GM23338 (cell line): ENCODE measurements at regions not wholly inside any gene's neighbourhood (a gene's known extent, or its start where the extent isn't known, plus 50 kb on each side); places are given as distances from the start of the nearest gene placed in this dataset.

ENCODE experiments used
- ATAC-seq: fragments of 200-7000 bp; cut with Tn5 transposase; 3 replicates; pipeline ENCODE4 v1.9.1; 2020
- DNase-seq: peaks from one replicate; pipeline ENCODE4 v3.0.0-alpha.2; 2015; ENCODE audit warnings: low spot score
- H2AFZ ChIP-seq: fragments of 200-600 bp; sonication (generic); 2 replicates; pipeline ENCODE4 v1.8.0; 2016; ENCODE audit warnings: antibody characterized with exemption, mild to moderate bottlenecking, moderate library complexity
- H3F3A ChIP-seq: fragments of 200-600 bp; sonication (generic); replicated peaks from 2 replicates; pipeline ENCODE4 v1.8.0; 2017; ENCODE audit warnings: antibody characterized with exemption, mixed run types, low read depth
- H3K27ac ChIP-seq: fragments of 200-600 bp; sonication (generic); 2 replicates; pipeline ENCODE4 v1.6.1; 2016; ENCODE audit warnings: low read depth
- H3K27me3 ChIP-seq: fragments of 200-600 bp; sonication (generic); 2 replicates; pipeline ENCODE4 v1.8.0; 2016; ENCODE audit warnings: mild to moderate bottlenecking, mixed run types, moderate library complexity; ENCODE audit not compliant: insufficient read depth
- H3K36me3 ChIP-seq: fragments of 200-600 bp; sonication (generic); 2 replicates; pipeline ENCODE4 v1.8.0; 2016; ENCODE audit warnings: mild to moderate bottlenecking; ENCODE audit not compliant: insufficient read depth
- H3K4me1 ChIP-seq: fragments of 200-600 bp; sonication (generic); 2 replicates; pipeline ENCODE4 v1.8.0; 2016; ENCODE audit warnings: mild to moderate bottlenecking, moderate library complexity; ENCODE audit not compliant: insufficient read depth
- H3K4me2 ChIP-seq: fragments of 200-600 bp; sonication (generic); 2 replicates; pipeline ENCODE4 v1.7.1; 2017; ENCODE audit warnings: mixed run types
- H3K4me3 ChIP-seq: fragments of 200-600 bp; sonication (generic); 2 replicates; pipeline ENCODE4 v1.6.1; 2016; ENCODE audit warnings: mixed run types
- H3K79me2 ChIP-seq: fragments of 200-600 bp; sonication (generic); replicated peaks from 2 replicates; pipeline ENCODE4 v1.8.0; 2017; ENCODE audit warnings: mild to moderate bottlenecking; ENCODE audit not compliant: insufficient read depth
- H3K9me2 ChIP-seq: fragments of 200-600 bp; sonication (generic); 2 replicates; pipeline ENCODE4 v1.8.0; 2017; ENCODE audit not compliant: insufficient read depth
- H4K20me1 ChIP-seq: fragments of 200-600 bp; sonication (generic); replicated peaks from 2 replicates; pipeline ENCODE4 v1.8.0; 2017; ENCODE audit warnings: mild to moderate bottlenecking; ENCODE audit not compliant: insufficient read depth
- H3K27ac Mint-ChIP-seq: 2 replicates; pipeline ENCODE4 v1.8.0; 2020; ENCODE audit warnings: inconsistent platforms, mild to moderate bottlenecking, moderate library complexity, mixed read lengths
- H3K27me3 Mint-ChIP-seq: 3 replicates; pipeline ENCODE4 v1.8.0; 2022; ENCODE audit warnings: low read depth, mild to moderate bottlenecking, moderate library complexity, mixed read lengths, inconsistent platforms; ENCODE audit not compliant: insufficient read depth, poor library complexity
- H3K36me3 Mint-ChIP-seq: 3 replicates; pipeline ENCODE4 v1.8.0; 2021; ENCODE audit warnings: low read depth, mild to moderate bottlenecking, inconsistent platforms, moderate library complexity, mixed read lengths
- H3K4me1 Mint-ChIP-seq: 3 replicates; pipeline ENCODE4 v1.8.0; 2020; ENCODE audit warnings: mild to moderate bottlenecking, inconsistent platforms, mixed read lengths
- H3K4me3 Mint-ChIP-seq: 3 replicates; pipeline ENCODE4 v1.8.0; 2021; ENCODE audit warnings: moderate library complexity, mild to moderate bottlenecking, inconsistent platforms, mixed read lengths
- H3K9me3 Mint-ChIP-seq: 3 replicates; pipeline ENCODE4 v1.8.0; 2020; ENCODE audit warnings: moderate library complexity, mild to moderate bottlenecking, inconsistent platforms, mixed read lengths
- CREB1 ChIP-seq: fragments of 250-450 bp; sonication (Bioruptor Pico); IDR thresholded peaks from 2 replicates; pipeline ENCODE4 v1.5.0; 2020; ENCODE audit warnings: low read depth, mild to moderate bottlenecking, moderate library complexity
- EZH2 ChIP-seq: fragments of 200-600 bp; sonication (generic); IDR thresholded peaks from one replicate; pipeline ENCODE4 v1.8.0; 2017; ENCODE audit warnings: antibody characterized with exemption, mild to moderate bottlenecking, low read depth; ENCODE audit not compliant: unreplicated experiment
- EZH2phosphoT487 ChIP-seq: fragments of 200-600 bp; sonication (generic); IDR thresholded peaks from one replicate; pipeline ENCODE4 v1.8.1; 2018; ENCODE audit warnings: antibody characterized with exemption; ENCODE audit not compliant: unreplicated experiment
- JUNB ChIP-seq: IDR thresholded peaks from one replicate; pipeline ENCODE4 v1.6.1; 2016; ENCODE audit warnings: antibody characterized with exemption; ENCODE audit not compliant: unreplicated experiment
- NANOG ChIP-seq: IDR thresholded peaks from 2 replicates; pipeline ENCODE4 v1.6.1; 2016; ENCODE audit warnings: antibody characterized with exemption, borderline replicate concordance
- POLR2AphosphoS5 ChIP-seq: IDR thresholded peaks from 2 replicates; pipeline ENCODE4 v1.6.1; 2016; ENCODE audit warnings: antibody characterized with exemption, low read depth
- STAT1 ChIP-seq: IDR thresholded peaks from one replicate; pipeline ENCODE4 v1.6.1; 2016; ENCODE audit warnings: antibody characterized with exemption; ENCODE audit not compliant: unreplicated experiment
- ZNF114 ChIP-seq: fragments of 250-450 bp; sonication (Bioruptor Pico); IDR thresholded peaks from 2 replicates; pipeline ENCODE4 v1.5.0; 2020; ENCODE audit warnings: mild to moderate bottlenecking, moderate library complexity
- ZNF331 ChIP-seq: fragments of 250-450 bp; sonication (Bioruptor Pico); IDR thresholded peaks from 2 replicates; pipeline ENCODE4 v1.5.0; 2020; ENCODE audit warnings: low read depth, mild to moderate bottlenecking, moderate library complexity
- TF ChIP-seq, protein P1 (sequence below): IDR thresholded peaks from one replicate; pipeline ENCODE4 v1.6.1; 2018; ENCODE audit warnings: antibody characterized with exemption; ENCODE audit not compliant: unreplicated experiment
- TF ChIP-seq, protein P2 (sequence below), 2 experiments: fragments of 200-600 bp in 1 of 2; sonication (generic) in 1 of 2; conservative IDR thresholded peaks; 2 replicates each; pipeline versions ENCODE4 v1.5.1 to v1.6.1; 2016 to 2017; ENCODE audit warnings: antibody characterized with exemption in 2 of 2, low read depth in 2 of 2, mild to moderate bottlenecking in 2 of 2, moderate library complexity in 1 of 2
- TF ChIP-seq, protein P3 (sequence below): IDR thresholded peaks from 2 replicates; pipeline ENCODE4 v1.6.1; 2016; ENCODE audit warnings: antibody characterized with exemption
- TF ChIP-seq, protein P4 (sequence below): fragments of 250-450 bp; sonication (Bioruptor Pico); IDR thresholded peaks from 2 replicates; pipeline ENCODE4 v1.5.0; 2020; ENCODE audit warnings: mild to moderate bottlenecking, moderate library complexity

DNA sequence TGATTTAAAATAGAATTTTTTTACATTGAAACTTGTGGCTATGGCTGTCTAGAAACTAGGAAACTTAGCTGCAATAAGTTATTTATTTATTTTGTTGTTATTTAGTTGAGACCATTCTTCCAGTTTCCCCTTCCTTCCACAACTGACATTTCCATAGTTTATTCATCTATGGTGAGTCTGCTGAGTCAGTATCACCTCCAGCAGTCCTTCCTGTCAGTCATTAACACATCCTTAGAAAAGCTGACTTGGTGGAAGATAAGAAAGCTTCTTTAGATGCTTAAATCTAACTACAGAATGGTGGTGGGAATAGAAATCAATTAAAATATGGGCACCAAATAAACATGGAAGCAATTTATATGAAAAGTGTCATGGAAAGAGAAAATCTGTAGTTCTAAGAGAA, 714.0 kb downstream of the RWDD3 start:
- no peaks in the 10 kb centered on the region for H3K27me3 ChIP-seq
- no peaks in the 10 kb centered on the region for H4K20me1 ChIP-seq
- peaks cover 15% of the 10 kb centered on the region for H3K4me1 Mint-ChIP-seq
- no peaks in the 10 kb centered on the region for H3K9me2 ChIP-seq
- peak overlapping the region; percentile 69; the same call in 1 of the 2 replicates for H3K27ac Mint-ChIP-seq
- H3K36me3 Mint-ChIP-seq, result no peaks in the 10 kb centered on the region
- no peaks in the 10 kb centered on the region for H3K36me3 ChIP-seq
- no peaks in the 10 kb centered on the region for H3K9me3 Mint-ChIP-seq
- no peaks in the 10 kb centered on the region for H3K27me3 Mint-ChIP-seq
- H3K27ac ChIP-seq, result no peak overlapping the region
- H3K4me1 ChIP-seq, result peaks cover 5% of the 10 kb centered on the region
- TF ChIP-seq NANOG (no peak), JUNB (no peak), EZH2 (no peak), STAT1 (no peak), POLR2AphosphoS5 (no peak), CREB1 (CRISPR knock-in tag) (no peak), ZNF331 (no peak), EZH2phosphoT487 (no peak), ZNF114 (no peak)
- TF ChIP-seq, protein P1, sequence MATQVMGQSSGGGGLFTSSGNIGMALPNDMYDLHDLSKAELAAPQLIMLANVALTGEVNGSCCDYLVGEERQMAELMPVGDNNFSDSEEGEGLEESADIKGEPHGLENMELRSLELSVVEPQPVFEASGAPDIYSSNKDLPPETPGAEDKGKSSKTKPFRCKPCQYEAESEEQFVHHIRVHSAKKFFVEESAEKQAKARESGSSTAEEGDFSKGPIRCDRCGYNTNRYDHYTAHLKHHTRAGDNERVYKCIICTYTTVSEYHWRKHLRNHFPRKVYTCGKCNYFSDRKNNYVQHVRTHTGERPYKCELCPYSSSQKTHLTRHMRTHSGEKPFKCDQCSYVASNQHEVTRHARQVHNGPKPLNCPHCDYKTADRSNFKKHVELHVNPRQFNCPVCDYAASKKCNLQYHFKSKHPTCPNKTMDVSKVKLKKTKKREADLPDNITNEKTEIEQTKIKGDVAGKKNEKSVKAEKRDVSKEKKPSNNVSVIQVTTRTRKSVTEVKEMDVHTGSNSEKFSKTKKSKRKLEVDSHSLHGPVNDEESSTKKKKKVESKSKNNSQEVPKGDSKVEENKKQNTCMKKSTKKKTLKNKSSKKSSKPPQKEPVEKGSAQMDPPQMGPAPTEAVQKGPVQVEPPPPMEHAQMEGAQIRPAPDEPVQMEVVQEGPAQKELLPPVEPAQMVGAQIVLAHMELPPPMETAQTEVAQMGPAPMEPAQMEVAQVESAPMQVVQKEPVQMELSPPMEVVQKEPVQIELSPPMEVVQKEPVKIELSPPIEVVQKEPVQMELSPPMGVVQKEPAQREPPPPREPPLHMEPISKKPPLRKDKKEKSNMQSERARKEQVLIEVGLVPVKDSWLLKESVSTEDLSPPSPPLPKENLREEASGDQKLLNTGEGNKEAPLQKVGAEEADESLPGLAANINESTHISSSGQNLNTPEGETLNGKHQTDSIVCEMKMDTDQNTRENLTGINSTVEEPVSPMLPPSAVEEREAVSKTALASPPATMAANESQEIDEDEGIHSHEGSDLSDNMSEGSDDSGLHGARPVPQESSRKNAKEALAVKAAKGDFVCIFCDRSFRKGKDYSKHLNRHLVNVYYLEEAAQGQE, result no peak
- TF ChIP-seq, protein P2, sequence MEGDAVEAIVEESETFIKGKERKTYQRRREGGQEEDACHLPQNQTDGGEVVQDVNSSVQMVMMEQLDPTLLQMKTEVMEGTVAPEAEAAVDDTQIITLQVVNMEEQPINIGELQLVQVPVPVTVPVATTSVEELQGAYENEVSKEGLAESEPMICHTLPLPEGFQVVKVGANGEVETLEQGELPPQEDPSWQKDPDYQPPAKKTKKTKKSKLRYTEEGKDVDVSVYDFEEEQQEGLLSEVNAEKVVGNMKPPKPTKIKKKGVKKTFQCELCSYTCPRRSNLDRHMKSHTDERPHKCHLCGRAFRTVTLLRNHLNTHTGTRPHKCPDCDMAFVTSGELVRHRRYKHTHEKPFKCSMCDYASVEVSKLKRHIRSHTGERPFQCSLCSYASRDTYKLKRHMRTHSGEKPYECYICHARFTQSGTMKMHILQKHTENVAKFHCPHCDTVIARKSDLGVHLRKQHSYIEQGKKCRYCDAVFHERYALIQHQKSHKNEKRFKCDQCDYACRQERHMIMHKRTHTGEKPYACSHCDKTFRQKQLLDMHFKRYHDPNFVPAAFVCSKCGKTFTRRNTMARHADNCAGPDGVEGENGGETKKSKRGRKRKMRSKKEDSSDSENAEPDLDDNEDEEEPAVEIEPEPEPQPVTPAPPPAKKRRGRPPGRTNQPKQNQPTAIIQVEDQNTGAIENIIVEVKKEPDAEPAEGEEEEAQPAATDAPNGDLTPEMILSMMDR (conservative IDR thresholded peaks at IDR 0.05; ENCODE audit: low read depth in 2 of 2), result no peak
- TF ChIP-seq, protein P3, sequence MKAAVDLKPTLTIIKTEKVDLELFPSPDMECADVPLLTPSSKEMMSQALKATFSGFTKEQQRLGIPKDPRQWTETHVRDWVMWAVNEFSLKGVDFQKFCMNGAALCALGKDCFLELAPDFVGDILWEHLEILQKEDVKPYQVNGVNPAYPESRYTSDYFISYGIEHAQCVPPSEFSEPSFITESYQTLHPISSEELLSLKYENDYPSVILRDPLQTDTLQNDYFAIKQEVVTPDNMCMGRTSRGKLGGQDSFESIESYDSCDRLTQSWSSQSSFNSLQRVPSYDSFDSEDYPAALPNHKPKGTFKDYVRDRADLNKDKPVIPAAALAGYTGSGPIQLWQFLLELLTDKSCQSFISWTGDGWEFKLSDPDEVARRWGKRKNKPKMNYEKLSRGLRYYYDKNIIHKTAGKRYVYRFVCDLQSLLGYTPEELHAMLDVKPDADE, result no peak
- TF ChIP-seq, protein P4, sequence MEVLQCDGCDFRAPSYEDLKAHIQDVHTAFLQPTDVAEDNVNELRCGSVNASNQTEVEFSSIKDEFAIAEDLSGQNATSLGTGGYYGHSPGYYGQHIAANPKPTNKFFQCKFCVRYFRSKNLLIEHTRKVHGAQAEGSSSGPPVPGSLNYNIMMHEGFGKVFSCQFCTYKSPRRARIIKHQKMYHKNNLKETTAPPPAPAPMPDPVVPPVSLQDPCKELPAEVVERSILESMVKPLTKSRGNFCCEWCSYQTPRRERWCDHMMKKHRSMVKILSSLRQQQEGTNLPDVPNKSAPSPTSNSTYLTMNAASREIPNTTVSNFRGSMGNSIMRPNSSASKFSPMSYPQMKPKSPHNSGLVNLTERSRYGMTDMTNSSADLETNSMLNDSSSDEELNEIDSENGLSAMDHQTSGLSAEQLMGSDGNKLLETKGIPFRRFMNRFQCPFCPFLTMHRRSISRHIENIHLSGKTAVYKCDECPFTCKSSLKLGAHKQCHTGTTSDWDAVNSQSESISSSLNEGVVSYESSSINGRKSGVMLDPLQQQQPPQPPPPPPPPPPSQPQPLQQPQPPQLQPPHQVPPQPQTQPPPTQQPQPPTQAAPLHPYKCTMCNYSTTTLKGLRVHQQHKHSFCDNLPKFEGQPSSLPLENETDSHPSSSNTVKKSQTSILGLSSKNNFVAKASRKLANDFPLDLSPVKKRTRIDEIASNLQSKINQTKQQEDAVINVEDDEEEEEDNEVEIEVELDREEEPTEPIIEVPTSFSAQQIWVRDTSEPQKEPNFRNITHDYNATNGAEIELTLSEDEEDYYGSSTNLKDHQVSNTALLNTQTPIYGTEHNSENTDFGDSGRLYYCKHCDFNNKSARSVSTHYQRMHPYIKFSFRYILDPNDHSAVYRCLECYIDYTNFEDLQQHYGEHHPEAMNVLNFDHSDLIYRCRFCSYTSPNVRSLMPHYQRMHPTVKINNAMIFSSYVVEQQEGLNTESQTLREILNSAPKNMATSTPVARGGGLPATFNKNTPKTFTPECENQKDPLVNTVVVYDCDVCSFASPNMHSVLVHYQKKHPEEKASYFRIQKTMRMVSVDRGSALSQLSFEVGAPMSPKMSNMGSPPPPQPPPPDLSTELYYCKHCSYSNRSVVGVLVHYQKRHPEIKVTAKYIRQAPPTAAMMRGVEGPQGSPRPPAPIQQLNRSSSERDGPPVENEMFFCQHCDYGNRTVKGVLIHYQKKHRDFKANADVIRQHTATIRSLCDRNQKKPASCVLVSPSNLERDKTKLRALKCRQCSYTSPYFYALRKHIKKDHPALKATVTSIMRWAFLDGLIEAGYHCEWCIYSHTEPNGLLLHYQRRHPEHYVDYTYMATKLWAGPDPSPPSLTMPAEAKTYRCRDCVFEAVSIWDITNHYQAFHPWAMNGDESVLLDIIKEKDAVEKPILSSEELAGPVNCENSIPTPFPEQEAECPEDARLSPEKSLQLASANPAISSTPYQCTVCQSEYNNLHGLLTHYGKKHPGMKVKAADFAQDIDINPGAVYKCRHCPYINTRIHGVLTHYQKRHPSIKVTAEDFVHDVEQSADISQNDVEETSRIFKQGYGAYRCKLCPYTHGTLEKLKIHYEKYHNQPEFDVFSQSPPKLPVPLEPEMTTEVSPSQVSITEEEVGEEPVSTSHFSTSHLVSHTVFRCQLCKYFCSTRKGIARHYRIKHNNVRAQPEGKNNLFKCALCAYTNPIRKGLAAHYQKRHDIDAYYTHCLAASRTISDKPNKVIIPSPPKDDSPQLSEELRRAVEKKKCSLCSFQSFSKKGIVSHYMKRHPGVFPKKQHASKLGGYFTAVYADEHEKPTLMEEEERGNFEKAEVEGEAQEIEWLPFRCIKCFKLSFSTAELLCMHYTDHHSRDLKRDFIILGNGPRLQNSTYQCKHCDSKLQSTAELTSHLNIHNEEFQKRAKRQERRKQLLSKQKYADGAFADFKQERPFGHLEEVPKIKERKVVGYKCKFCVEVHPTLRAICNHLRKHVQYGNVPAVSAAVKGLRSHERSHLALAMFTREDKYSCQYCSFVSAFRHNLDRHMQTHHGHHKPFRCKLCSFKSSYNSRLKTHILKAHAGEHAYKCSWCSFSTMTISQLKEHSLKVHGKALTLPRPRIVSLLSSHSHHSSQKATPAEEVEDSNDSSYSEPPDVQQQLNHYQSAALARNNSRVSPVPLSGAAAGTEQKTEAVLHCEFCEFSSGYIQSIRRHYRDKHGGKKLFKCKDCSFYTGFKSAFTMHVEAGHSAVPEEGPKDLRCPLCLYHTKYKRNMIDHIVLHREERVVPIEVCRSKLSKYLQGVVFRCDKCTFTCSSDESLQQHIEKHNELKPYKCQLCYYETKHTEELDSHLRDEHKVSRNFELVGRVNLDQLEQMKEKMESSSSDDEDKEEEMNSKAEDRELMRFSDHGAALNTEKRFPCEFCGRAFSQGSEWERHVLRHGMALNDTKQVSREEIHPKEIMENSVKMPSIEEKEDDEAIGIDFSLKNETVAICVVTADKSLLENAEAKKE (CRISPR knock-in tag), result no peak
- H3K79me2 ChIP-seq, result no peaks in the 10 kb centered on the region
- H3K4me2 ChIP-seq, result no peak overlapping the region
- H3K4me3 Mint-ChIP-seq, result no peak overlapping the region
- no peak overlapping the region for H2AFZ ChIP-seq
- H3K4me3 ChIP-seq, result no peak overlapping the region
- ATAC-seq, result no peak
- no peak for DNase-seq
- H3F3A ChIP-seq, result no peaks in the 10 kb centered on the region
